Testis (tissue), 2 donors: ENCODE measurements at regions not wholly inside any gene's neighbourhood (a gene's known extent, or its start where the extent isn't known, plus 50 kb on each side); places are given as distances from the start of the nearest gene placed in this dataset.

Experiments used
- DNase-seq: peaks from one replicate; pipeline ENCODE4 v3.0.0-alpha.2; 2019
- H3K27ac ChIP-seq, 2 donors: fragments of 200-600 bp; sonication (generic); one replicate each; pipeline ENCODE4 v1.5.1; 2019
- H3K27me3 ChIP-seq: fragments of 200-600 bp; sonication (generic); one replicate; pipeline ENCODE4 v1.5.1; 2019
- H3K36me3 ChIP-seq: fragments of 200-600 bp; sonication (generic); one replicate; pipeline ENCODE4 v1.5.1; 2017; ENCODE audit warnings: low read depth; ENCODE audit errors: missing control alignments
- H3K4me1 ChIP-seq: fragments of 200-600 bp; sonication (generic); one replicate; pipeline ENCODE4 v1.5.1; 2019
- H3K4me3 ChIP-seq, 2 donors: fragments of 200-600 bp; sonication (generic); one replicate each; pipeline ENCODE4 v1.5.1; 2017 to 2019
- H3K9me3 ChIP-seq: fragments of 200-600 bp; sonication (generic); one replicate; pipeline ENCODE4 v1.5.1; 2017
- CTCF ChIP-seq, 3 experiments: fragments of 450-650 bp in 2 of 3; fragments of 200-600 bp in 1 of 3; sonication (generic) in 1 of 3; IDR thresholded peaks; one replicate each; pipeline ENCODE4 v1.5.1; 2016 to 2019; ENCODE audit warnings: antibody characterized with exemption in 3 of 3, mild to moderate bottlenecking in 2 of 3, moderate library complexity in 1 of 3
- POLR2A ChIP-seq: fragments of 450-650 bp; IDR thresholded peaks from one replicate; pipeline ENCODE4 v1.6.1; 2017; ENCODE audit warnings: antibody characterized with exemption, mild to moderate bottlenecking, moderate library complexity
- WGBS, 2 donors: methylation state at CpG; one replicate each; pipeline ENCODE4 v1.1.5; 2018; 5-methylcytosine and 5-hydroxymethylcytosine counted together
- intact Hi-C: fragments of 100-400 bp; cut with DNase I; formaldehyde crosslinking; loops from one replicate; pipeline ENCODE4 v1.15.1; 2023; ENCODE audit warnings: low total_unique reads

GRCh38 chr14:81871706-81872105 lies 338.1 kb upstream of the SEL1L start:
- no peaks in the 10 kb centered on the region for H3K4me1 ChIP-seq
- 76 to 86% methylated on average over 2 of the region's 2 CpGs for WGBS, 2 donors
- no peak overlapping the region for H3K27ac ChIP-seq
- intact Hi-C loops = no loop called here
- no peaks in the 10 kb centered on the region for H3K36me3 ChIP-seq
- H3K9me3 ChIP-seq = no peaks in the 10 kb centered on the region
- TF ChIP-seq POLR2A (no peak), CTCF (IDR thresholded peaks at IDR 0.05) (no peak)
- no peaks in the 10 kb centered on the region for H3K27me3 ChIP-seq
- H3K4me3 ChIP-seq = no peak overlapping the region
- DNase-seq = no peak

- Histone ChIP-seq H3K36me3 (no peaks in the 10 kb centered on the region), H3K4me3 (no peak overlapping the region), H3K27ac (no peak overlapping the region), H3K4me1 (no peaks in the 10 kb centered on the region), H3K27me3 (no peaks in the 10 kb centered on the region), H3K9me3 (no peaks in the 10 kb centered on the region)
- intact Hi-C loops = no loop called here
- no peak for DNase-seq
- TF ChIP-seq CTCF (IDR thresholded peaks at IDR 0.05) (no peak), POLR2A (no peak)
- 34 to 48% methylated on average over 1 of the region's 1 CpG for WGBS, 2 donors
Measured at GRCh38 chr14:81884382-81884781, 350.7 kb upstream of the SEL1L start.

- Histone ChIP-seq H3K36me3 (no peaks in the 10 kb centered on the region), H3K9me3 (no peaks in the 10 kb centered on the region), H3K27me3 (no peaks in the 10 kb centered on the region), H3K4me3 (no peak overlapping the region), H3K27ac (no peak overlapping the region), H3K4me1 (no peaks in the 10 kb centered on the region)
- DNase-seq = no peak
- intact Hi-C loops = no loop called here
- 90 to 92% methylated on average over 2 of the region's 2 CpGs for WGBS, 2 donors
- no peak for TF ChIP-seq POLR2A
- TF ChIP-seq CTCF (IDR thresholded peaks at IDR 0.05) = no peak
Measured at GRCh38 chr14:81886588-81886987, 352.9 kb upstream of the SEL1L start.

- no peaks in the 10 kb centered on the region for H3K27me3 ChIP-seq
- intact Hi-C loops = no loop called here
Measured at GRCh38 chr14:81889529-81889928, 355.9 kb upstream of the SEL1L start.

More at GRCh38 chr14:81889529-81889928, 355.9 kb upstream of the SEL1L start:
- 73 to 74% methylated on average over 2 of the region's 2 CpGs for WGBS, 2 donors
- H3K9me3 ChIP-seq = no peaks in the 10 kb centered on the region
- no peaks in the 10 kb centered on the region for H3K4me1 ChIP-seq
- no peak for DNase-seq
- no peaks in the 10 kb centered on the region for H3K36me3 ChIP-seq
- TF ChIP-seq POLR2A = no peak
- TF ChIP-seq CTCF (IDR thresholded peaks at IDR 0.05) = no peak
- no peak overlapping the region for H3K4me3 ChIP-seq
- H3K27ac ChIP-seq = no peak overlapping the region
